RWPE1 (cell line): ENCODE measurements at regions not wholly inside any gene's neighbourhood (a gene's known extent, or its start where the extent isn't known, plus 50 kb on each side); places are given as distances from the start of the nearest gene placed in this dataset.

Experiments
- CTCF ChIA-PET: fragments of 350-600 bp; sonication (Branson Sonifier 250); formaldehyde crosslinking; extraction: SDS; loops from one replicate; lab custom pipeline; 2021; lab: Yijun Ruan, JAX
- POLR2A ChIA-PET: fragments of 400-600 bp; formaldehyde crosslinking; extraction: SDS; loops from one replicate; lab custom pipeline; 2020; ENCODE audit warnings: antibody characterized with exemption; ENCODE audit not compliant: low non-redundant PET; lab: Yijun Ruan, JAX
- DNase-seq: peaks from one replicate; pipeline ENCODE4 v3.0.0; 2012; ENCODE audit warnings: low spot score
- H3K27ac ChIP-seq: fragments of 450-650 bp; 2 replicates; pipeline ENCODE4 v1.5.1; 2017
- TF ChIP-seq, protein P1 (sequence below): fragments of 450-650 bp; conservative IDR thresholded peaks from 2 replicates; pipeline ENCODE4 v1.5.1; 2017; ENCODE audit warnings: low read depth, mild to moderate bottlenecking

DNA sequence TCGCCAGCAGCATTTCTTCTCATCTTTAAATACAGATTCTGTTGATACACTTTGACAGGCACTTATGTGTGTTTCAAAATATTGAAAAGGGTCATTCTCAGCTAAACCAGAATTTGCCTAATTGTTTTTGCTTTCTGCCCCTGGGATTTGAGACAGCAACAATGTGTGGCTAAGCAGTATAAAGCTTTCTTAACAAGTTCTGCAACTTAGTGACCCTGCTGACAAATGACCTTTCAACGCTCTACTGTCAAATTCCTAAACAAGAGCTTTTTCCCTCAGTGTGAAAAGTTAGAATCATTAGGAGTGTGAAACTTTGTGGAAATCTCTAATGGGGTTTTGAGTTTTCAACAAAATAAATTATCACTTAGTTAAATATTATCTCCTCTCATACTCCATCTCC, 414.6 kb downstream of the RFPL4B start:
- no peak for DNase-seq
- TF ChIP-seq, protein P1, sequence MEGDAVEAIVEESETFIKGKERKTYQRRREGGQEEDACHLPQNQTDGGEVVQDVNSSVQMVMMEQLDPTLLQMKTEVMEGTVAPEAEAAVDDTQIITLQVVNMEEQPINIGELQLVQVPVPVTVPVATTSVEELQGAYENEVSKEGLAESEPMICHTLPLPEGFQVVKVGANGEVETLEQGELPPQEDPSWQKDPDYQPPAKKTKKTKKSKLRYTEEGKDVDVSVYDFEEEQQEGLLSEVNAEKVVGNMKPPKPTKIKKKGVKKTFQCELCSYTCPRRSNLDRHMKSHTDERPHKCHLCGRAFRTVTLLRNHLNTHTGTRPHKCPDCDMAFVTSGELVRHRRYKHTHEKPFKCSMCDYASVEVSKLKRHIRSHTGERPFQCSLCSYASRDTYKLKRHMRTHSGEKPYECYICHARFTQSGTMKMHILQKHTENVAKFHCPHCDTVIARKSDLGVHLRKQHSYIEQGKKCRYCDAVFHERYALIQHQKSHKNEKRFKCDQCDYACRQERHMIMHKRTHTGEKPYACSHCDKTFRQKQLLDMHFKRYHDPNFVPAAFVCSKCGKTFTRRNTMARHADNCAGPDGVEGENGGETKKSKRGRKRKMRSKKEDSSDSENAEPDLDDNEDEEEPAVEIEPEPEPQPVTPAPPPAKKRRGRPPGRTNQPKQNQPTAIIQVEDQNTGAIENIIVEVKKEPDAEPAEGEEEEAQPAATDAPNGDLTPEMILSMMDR, result no peak
- H3K27ac ChIP-seq, result no peak overlapping the region
- ChIA-PET CTCF (no interaction called here), POLR2A (no interaction called here)

DNA sequence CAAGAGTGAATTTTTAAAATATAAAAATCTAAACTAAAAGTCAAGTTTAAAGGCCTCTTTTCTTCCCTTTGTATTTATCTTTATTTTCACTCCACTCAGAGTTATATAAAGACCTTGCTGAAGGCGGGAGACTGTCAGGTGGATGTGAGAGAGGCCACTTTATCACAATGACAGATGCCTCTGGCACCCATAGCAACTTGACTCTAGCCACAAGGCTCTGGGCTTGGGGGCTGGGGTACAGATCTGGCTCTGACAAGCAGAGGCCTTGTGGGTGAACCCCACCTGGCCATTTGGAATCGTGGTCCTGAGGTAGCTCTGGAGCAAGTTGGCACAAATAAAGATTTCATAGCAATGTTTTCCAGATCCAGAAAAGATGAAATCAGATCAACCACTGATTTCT, 417.2 kb downstream of the RFPL4B start:
- ChIA-PET CTCF (no interaction called here), POLR2A (no interaction called here)
- TF ChIP-seq, protein P1, result no peak
- DNase-seq, result no peak
- H3K27ac ChIP-seq, result no peak overlapping the region

DNA sequence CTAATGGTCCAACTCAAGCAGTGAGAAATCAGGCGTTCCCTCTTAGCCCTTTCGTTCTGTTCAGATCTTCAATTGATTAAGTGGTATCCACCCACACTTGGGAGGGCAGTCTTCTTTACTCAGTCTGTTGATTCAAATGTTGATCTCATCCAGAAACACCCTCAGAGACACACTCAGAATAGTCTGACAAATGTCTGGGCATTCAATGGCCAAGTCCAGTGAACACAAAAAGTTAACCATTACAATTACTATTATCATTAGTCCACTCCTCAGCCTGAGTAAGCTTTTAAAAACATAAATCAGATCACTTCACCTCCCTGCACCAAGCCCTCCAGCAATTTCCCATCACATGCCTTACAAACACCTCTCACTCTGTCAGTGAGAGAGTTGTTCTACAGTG, 423.2 kb downstream of the RFPL4B start:
- ChIA-PET CTCF (no interaction called here), POLR2A (no interaction called here)
- no peak for DNase-seq
- no peak overlapping the region for H3K27ac ChIP-seq
- TF ChIP-seq, protein P1, result no peak

DNA sequence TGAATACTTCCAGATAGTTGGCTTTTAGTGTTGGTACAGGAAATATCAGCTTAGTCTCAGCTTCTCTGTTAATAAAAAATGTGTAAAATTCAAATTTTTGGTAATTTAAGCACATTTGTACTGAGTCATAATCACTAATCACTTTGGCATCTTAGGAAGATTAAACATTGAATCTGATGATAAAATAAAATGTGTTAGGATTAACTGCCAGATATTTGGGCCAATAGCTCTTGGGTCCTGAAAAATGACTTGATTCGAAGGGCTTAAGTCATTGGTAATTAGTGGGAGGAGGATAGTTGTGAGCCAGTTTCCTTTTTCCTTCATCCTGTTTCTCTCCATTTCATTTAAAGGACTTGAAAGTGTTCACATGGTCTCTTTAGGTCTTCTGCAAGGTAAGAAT, 426.1 kb downstream of the RFPL4B start:
- ChIA-PET CTCF (no interaction called here), POLR2A (no interaction called here)
- no peak for DNase-seq
- H3K27ac ChIP-seq, result no peak overlapping the region
- TF ChIP-seq, protein P1, result no peak

DNA sequence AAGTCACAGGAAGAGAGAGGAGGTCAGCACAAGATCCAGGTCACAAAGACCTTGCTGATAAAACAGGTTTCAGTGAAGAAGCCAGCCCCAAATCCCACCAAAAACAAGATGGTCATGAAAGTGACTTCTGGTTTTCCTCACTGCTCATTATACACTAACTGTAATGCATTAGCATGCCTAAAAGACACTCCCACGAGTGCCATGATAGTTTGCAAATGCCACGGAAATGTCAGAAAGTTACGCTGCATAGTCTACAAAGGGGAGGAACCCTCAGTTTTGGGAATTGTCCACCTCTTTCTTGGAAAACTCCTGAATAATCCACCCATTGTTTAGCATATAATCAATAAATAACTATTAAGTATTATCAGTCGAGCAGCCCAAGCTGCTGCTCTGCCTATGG, 427.2 kb downstream of the RFPL4B start:
- H3K27ac ChIP-seq, result no peak overlapping the region
- ChIA-PET POLR2A (no interaction called here), CTCF (interaction anchor here (0.5 kb wide), 1 partner anchor 79 kb away, joined by 4 read pairs; no protein-coding TSS in a partner anchor)
- DNase-seq, result no peak
- TF ChIP-seq, protein P1, result no peak

DNA sequence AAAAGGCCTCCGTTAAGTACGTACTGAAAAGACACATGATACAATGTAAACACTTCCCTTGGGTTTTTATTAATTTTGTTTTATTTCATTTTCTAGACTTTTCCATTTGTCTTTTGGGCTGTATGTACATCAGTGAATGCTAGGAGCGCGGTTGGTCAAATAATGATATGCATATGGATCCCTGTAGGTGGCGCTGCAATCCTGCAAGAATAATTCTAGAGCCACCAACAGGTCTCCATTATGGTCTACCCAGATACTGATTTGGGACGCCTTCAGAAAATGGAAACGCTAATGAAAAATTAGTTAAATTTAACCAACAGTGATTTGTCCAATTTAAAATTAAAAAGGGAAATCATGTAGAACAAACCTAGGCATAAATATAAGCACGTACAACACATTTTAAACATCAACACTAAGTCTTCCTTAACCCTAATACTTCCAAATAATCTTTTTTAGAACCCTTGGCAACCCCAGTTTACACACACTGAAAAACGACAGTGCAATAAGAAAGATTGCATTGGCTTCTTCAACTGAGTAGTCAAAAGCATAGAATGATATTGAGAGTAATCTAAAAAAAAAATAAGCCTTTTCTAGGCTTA, 433.5 kb downstream of the RFPL4B start:
- H3K27ac ChIP-seq, result no peak overlapping the region
- TF ChIP-seq, protein P1, result peak; percentile 83
- peak; percentile 61 for DNase-seq
- ChIA-PET POLR2A (no interaction called here), CTCF (no interaction called here)

DNA sequence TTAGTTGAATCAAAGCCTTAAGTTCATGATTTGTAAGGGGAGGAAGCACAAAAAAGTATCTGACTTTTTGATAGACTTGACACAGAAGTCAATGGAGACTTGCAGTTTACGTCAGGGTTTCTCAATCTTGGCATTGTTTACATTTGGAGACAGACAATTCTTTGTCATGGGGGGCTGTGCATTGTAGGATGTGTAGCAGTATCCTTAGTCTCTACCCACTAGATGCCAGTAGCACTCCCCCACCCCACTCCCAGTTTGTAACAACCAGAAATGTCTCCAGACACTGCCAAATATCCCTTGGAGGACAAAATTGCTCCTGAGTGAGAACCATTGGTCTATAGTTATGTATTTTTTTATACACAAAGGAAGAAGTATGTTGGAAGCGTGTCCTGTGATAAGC, 434.1 kb downstream of the RFPL4B start:
- CTCF ChIA-PET, result interaction anchor here (0.7 to 1.5 kb wide), 3 partner anchors 14 to 1098 kb away, joined by 3 to 4 read pairs (median 3); no protein-coding TSS in a partner anchor
- POLR2A ChIA-PET, result no interaction called here
- TF ChIP-seq, protein P1, result no peak
- no peak overlapping the region for H3K27ac ChIP-seq
- DNase-seq, result no peak
